Activated naive CD4-positive, alpha-beta T cell treated with anti-CD3 and anti-CD28 coated beads, Interleukin-2, amount 50 U/mL, for 72 hours (primary cell): ENCODE measurements at regions not wholly inside any gene's neighbourhood (a gene's known extent, or its start where the extent isn't known, plus 50 kb on each side); places are given as distances from the start of the nearest gene placed in this dataset.

ENCODE experiments used
- ATAC-seq, 2 donors: fragments of 150-1000 bp; cut with Tn5 transposase; 2 replicates each; pipeline ENCODE4 v1.10.0; 2021; ENCODE audit warnings: mild to moderate bottlenecking in 2 of 2, moderate library complexity in 2 of 2
- DNase-seq, 2 donors: peaks; one replicate each; pipeline ENCODE4 v3.0.0; 2021 to 2022; ENCODE audit warnings: low spot score in 2 of 2
- H3K27ac Mint-ChIP-seq, 2 donors: one replicate each; pipeline ENCODE4 v1.8.0; 2022; ENCODE audit warnings: mild to moderate bottlenecking in 2 of 2, mixed read lengths in 2 of 2
- H3K36me3 Mint-ChIP-seq, 2 donors: one replicate each; pipeline ENCODE4 v1.8.0; 2022; ENCODE audit warnings: mixed read lengths in 2 of 2
- H3K9me3 Mint-ChIP-seq, 2 donors: one replicate each; pipeline ENCODE4 v1.8.0; 2022; ENCODE audit warnings: mixed read lengths in 2 of 2

DNA sequence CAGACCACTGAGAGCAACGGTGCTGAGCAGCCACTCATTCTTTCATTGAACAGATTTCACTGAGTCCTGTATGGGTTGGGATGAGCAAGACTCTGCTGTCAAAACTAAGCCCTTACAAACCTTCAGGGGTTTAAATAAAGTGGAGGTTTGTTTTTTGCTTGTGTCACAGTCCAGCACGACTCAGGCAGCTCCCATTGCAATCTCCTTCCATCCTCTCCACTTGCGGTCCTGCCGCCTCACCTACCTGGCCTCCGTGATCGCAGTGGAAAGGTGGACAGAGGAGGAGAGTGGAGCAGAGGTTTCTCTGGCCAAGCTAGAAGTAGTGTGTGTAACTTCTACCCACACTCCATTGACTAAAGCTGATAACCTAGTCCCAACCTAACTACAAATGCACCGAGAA, 332.2 kb downstream of the ZNF516 start:
- no peak for DNase-seq
- H3K27ac Mint-ChIP-seq = no peak overlapping the region
- no peak for ATAC-seq
- no peaks in the 10 kb centered on the region for H3K36me3 Mint-ChIP-seq
- H3K9me3 Mint-ChIP-seq = no peaks in the 10 kb centered on the region

DNA sequence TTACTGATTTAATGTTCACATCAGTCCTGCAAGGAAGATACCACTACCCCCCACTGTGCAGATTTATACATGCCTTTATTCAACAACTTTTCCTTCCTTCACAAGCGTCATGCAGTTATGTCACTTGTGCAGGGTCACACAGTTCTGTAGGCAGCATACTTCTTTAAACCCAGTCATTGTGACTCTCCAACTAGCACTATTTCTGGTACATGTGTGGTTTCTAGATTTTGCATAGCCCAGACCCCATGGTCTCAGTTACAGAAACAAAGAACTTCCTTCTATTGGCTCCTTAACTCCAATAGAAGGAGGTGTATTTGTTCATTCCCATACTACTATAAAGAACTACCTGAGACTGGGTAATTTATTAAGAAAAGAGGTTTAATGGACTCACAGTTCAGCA, 333.1 kb downstream of the ZNF516 start:
- H3K27ac Mint-ChIP-seq = peak overlapping the region in 1 of 2 donors; percentile 74
- no peak for DNase-seq
- no peaks in the 10 kb centered on the region for H3K36me3 Mint-ChIP-seq
- H3K9me3 Mint-ChIP-seq = no peaks in the 10 kb centered on the region
- ATAC-seq = no peak

DNA sequence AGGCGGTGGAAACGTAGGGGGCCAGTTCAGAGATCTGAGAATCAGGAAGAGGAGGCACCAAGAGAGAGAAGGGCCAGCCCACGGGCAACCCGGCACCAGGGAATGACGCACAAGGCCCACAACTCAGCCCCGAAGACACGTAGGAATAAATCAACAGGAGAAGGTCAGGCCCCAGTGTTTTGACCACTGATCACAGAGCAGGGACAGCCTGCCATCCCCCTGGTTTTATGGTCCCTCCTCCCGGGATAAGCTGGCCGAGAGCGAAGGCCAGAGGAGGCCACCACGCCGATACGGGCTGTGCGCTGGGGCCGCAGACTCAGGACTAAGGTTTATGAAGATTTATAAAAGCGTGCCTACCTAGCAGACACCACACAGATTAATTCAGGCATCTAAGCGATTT, 341.4 kb downstream of the ZNF516 start:
- H3K27ac Mint-ChIP-seq = peak overlapping the region in 1 of 2 donors; percentile 63
- ATAC-seq = no peak
- H3K9me3 Mint-ChIP-seq = no peaks in the 10 kb centered on the region
- H3K36me3 Mint-ChIP-seq = no peaks in the 10 kb centered on the region
- DNase-seq = no peak

DNA sequence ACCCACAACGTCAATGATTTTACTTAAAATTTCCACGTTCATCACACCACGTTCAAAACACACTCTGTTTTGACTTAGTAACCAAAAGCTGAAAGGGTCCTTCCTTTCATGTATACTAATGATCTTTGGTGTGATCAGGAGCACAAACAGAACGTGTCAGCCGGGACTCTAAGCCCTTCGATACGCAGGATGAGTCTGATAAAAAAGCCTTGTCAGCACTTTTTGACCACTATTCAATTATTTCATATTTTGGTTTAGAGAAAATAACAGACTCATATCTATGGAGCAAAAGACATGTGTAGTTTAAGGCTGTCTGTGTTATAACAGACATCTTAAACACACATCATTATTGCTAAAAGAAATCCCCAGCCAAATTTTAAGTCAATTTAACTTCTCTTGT, 345.3 kb downstream of the ZNF516 start:
- no peak for DNase-seq
- Mint-ChIP-seq H3K27ac (no peak overlapping the region), H3K9me3 (no peaks in the 10 kb centered on the region), H3K36me3 (no peaks in the 10 kb centered on the region)
- no peak for ATAC-seq

DNA sequence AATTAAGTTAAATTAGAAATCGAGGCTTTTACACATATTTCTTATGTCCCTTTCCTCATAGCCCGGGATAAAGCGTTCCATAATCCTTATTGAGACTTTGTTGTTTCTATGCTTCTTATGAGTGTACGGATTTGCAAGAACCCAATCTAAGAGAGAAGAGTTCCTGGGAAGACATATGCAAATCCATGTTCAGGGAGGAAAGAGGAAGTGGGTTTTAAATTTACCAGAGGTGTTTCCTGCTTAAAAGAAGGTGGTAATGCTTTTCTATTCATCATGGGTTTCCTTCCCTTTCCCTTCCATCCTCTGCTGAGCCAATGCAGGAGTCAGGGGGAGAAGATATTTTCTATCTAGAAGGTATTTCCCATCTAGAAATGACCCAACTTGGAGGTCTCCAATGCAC, 345.8 kb downstream of the ZNF516 start:
- H3K36me3 Mint-ChIP-seq = no peaks in the 10 kb centered on the region
- H3K9me3 Mint-ChIP-seq = no peaks in the 10 kb centered on the region
- H3K27ac Mint-ChIP-seq = no peak overlapping the region
- ATAC-seq (no peak), DNase-seq (no peak)

DNA sequence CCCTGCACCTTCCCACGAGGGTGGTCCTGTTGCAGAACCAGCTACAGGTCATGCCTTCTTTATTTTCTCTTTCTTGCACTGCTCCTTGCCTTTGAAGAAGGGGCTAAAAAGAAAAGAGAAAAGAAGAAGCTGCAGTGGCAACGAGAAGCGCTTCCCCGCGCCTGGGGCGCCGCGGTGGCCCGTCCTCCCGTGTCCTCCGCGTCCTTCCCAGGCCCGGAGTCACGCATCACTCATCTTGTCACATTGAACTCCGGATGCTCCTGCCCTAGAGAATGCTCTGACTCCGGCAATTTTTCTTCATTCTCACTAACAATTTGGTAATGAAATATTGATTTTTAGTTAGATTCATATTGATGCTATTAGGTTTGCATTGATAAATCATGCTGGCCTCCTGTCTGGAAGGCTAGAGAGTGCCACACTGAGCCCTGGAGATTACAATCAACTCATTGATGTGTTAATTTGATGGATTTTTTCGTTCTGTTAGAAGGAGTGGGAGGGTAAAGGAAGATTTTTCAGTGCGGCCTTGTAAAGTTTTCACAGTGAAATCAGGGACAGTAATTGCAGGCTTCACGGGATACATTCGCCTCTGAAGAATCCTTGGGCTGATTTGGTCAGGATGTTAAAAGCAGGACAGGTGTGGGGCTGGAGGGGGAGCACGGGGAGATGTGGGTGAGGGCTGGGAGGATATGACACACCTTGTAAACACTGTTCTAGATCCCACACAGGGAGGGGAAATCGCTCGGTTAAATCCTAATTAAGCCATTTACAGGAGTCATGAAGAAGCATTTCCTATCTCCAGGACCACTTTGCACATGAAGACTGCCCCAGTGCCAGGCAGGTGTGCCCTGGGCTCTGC, 349.3 kb downstream of the ZNF516 start:
- Mint-ChIP-seq H3K27ac (no peak overlapping the region), H3K36me3 (no peaks in the 10 kb centered on the region), H3K9me3 (no peaks in the 10 kb centered on the region)
- no peak for DNase-seq
- ATAC-seq = no peak

DNA sequence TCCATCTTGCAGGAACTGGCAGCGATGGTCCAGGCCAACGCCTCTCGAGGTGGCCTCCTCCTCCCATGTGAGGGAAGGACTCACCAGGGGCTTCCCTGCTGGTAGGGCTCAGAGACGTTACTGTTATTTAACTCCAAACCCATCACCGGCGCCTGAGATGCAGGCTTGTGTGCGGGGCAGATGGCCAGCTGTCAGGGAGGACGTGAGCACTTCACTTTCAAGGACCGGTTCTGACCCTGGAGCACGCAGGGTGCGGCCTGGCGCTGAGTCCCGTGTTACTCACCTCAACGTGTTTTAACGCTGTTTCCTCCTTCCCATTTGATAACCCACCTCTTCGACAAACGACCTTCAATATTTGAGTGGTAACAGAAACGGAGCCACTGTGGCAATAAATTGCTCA, 350.2 kb downstream of the ZNF516 start:
- H3K27ac Mint-ChIP-seq = no peak overlapping the region
- H3K9me3 Mint-ChIP-seq = no peaks in the 10 kb centered on the region
- DNase-seq (no peak), ATAC-seq (no peak)
- no peaks in the 10 kb centered on the region for H3K36me3 Mint-ChIP-seq

DNA sequence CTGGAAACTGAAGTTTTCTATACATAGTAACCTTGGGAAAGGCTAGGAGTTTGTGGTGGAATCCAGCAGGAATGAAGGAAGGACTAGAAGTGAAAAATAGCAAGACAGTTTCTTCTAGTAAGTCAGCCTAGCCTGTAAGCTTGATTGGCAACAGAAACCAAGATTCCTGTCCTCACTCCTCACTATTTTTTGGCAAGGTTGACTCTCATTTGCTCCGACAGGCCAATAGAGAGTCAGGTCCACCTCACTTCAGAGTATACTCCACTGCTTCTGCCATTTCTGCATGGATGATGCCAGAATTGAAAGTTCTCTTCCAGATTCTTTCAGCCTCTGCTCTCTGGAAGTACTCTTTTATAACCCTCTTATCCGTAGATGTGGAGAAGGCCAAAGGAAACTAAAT, 352.4 kb downstream of the ZNF516 start:
- ATAC-seq (no peak), DNase-seq (no peak)
- Mint-ChIP-seq H3K27ac (no peak overlapping the region), H3K9me3 (no peaks in the 10 kb centered on the region), H3K36me3 (no peaks in the 10 kb centered on the region)

DNA sequence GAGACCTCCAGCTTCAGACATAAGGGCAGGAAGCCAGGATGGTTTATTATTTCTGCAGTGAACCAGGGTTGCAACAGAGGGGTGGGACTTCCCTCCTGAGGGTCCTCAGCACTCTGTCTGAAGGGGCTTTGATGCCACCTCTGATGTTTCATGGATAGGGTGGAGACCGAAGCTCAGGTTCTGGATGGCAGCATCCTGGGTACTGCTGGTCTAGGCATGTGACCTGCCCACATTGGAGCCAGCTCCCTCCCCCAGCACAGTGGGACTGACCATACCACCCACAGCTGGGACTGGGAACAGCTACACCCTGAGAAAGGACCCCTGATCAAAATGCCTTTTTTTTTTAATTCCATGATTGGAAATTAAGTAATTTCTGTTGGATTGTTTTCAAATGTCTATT, 355.2 kb downstream of the ZNF516 start:
- ATAC-seq = no peak
- Mint-ChIP-seq H3K27ac (no peak overlapping the region), H3K36me3 (no peaks in the 10 kb centered on the region), H3K9me3 (peaks cover 0 to 4% of the 10 kb centered on the region in 2 donors)
- DNase-seq = no peak

DNA sequence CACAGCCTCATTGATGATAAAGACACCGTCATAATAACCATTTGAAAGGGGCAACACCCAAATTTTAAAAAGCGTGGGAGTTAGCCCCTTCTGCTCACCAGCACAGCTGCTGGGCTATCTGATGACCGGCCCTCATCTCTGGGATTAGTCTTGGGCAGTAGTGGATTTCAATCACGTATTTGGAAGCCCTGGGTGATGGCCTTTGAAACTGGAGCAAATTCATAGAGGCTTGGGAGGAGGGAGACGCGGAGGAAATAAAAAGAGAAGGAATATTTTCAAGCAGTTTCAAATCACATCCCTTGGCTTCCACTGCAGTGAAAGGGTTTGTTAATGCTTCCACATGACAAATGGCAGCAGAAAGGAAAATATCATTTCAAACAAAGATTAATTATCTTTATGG, 357.8 kb downstream of the ZNF516 start:
- no peak for ATAC-seq
- Mint-ChIP-seq H3K27ac (no peak overlapping the region), H3K9me3 (peaks cover 5 to 9% of the 10 kb centered on the region in 2 donors), H3K36me3 (no peaks in the 10 kb centered on the region)
- no peak for DNase-seq

DNA sequence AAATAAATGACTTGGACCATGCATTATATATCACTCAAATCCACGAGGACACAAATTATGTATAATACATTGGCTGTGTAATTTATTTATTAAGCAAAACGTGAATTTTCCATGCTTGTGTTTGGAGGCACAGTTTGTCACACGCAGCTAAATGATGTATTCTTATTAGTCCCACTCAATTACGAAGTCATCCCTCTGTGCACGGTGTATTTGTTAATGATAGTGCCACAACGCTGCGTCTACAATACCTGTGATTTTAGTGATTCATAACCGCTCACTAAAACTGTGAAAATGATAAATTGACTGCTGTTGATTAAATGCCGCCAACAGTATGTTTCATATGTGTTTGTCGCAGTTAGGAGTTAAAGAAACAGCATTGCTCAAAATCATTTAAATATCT, 358.3 kb downstream of the ZNF516 start:
- Mint-ChIP-seq H3K36me3 (no peaks in the 10 kb centered on the region), H3K9me3 (peaks cover 5 to 9% of the 10 kb centered on the region in 2 donors), H3K27ac (no peak overlapping the region)
- DNase-seq = no peak
- ATAC-seq = no peak

DNA sequence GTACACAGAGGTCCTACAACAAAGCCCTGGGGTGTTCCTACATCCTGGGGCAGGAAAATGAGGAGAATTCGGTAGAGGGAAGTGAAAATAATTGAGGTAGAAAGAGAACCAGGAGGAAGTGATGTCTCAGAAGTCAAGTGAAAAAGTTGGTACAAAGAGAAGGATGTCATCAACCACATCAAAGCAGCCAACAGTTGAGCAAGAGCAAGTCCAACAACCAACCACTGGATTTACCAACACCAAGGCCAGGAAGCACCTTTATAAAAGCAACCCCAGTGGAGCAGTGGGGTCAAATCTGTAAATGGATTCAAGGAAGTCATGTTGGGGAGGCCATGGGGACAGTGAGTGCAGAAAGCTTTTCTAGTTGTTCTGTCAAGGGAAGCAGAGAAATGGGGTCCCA, 360.4 kb downstream of the ZNF516 start:
- Mint-ChIP-seq H3K27ac (no peak overlapping the region), H3K9me3 (peaks cover 5 to 9% of the 10 kb centered on the region in 2 donors), H3K36me3 (no peaks in the 10 kb centered on the region)
- peak in 1 of 2 donors; percentile 5 for DNase-seq
- ATAC-seq = peak; percentile 53 to 72

DNA sequence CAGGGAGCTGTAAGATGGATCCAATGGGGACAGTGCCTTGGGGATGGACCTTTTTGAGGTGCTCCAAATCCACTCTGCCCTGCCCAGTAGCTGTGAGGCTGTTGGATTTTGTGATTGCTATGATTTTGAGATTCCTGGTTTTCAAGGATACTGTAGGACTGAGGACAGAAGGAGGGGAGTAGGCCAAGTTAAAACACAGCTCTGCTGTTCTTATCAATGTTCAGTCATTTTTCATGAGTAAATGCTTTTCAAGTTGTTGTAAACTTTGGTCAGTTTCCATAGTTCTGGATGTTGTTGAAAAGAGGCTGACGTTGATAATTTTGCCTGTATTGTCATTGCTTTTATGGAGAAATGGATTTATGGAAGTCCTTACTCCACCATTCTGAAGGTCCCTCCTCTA, 361.2 kb downstream of the ZNF516 start:
- no peaks in the 10 kb centered on the region for H3K36me3 Mint-ChIP-seq
- H3K27ac Mint-ChIP-seq = no peak overlapping the region
- ATAC-seq = no peak
- H3K9me3 Mint-ChIP-seq = peaks cover 5 to 9% of the 10 kb centered on the region in 2 donors
- DNase-seq = no peak

DNA sequence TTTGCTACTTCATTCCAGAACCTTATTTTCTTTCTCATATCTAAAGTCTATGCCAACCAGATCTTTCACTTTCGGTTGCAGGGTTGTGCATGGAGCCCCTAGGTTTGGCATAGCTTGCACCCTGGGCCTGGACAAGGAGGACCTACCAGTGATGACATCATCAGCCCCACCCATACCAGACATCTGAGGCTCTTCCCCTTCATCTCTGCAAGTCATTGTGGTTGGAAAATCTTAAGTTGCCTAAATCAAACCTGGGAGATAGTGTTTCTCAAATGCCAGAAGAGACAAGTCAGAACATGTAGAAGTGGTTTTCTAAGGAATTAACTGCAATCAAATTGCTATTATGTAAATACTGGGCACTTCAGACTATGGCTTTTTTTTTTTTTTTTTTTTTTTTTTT, 363.3 kb downstream of the ZNF516 start:
- DNase-seq (peak in 1 of 2 donors; percentile 10), ATAC-seq (peak; percentile 87 to 89)
- Mint-ChIP-seq H3K9me3 (peaks cover 5 to 9% of the 10 kb centered on the region in 2 donors), H3K36me3 (no peaks in the 10 kb centered on the region), H3K27ac (peak overlapping the region in 1 of 2 donors; percentile 29)

DNA sequence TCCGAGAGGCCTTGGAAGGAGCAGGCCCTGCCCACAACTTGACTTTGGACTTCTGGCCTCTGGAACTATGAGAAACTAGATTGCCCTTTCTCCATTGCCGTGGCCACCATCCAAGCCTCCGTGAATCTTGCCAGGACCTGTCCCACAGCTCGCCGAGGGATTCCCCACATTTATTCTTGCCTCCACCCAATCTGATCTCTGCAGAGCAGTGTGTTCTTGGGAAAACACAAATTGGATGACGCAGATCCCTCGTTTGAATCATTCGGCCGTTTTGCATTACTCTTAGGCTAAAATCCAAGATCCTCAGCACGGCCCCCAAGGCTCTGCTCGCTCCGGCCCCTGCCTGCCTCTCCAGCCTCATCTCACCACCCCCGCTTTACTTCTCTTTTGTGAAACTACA, 364.2 kb downstream of the ZNF516 start:
- DNase-seq (no peak), ATAC-seq (no peak)
- H3K9me3 Mint-ChIP-seq = peaks cover 5 to 9% of the 10 kb centered on the region in 2 donors
- H3K27ac Mint-ChIP-seq = peak overlapping the region in 1 of 2 donors; percentile 29
- no peaks in the 10 kb centered on the region for H3K36me3 Mint-ChIP-seq

DNA sequence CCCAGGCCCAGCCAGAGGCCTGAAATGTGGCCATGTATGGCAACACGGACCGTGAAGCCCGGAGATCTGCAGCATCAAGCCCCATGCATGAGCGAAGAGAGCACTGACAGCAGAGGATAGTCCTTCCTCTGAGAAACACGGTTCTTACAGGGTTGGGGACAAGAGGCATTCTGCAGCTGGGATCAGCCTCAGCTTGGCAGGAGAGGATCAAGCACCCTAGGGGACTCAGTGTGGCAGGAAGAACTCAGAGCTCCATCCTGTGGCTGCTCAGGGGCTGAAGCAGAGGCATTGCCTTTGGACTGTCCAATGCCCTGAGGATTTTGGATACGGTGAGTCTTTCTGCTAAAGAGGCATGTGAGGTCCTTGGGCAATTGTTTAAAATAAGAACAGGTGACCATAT, 368.7 kb downstream of the ZNF516 start:
- ATAC-seq (no peak), DNase-seq (no peak)
- Mint-ChIP-seq H3K36me3 (no peaks in the 10 kb centered on the region), H3K27ac (no peak overlapping the region), H3K9me3 (no peaks in the 10 kb centered on the region)

DNA sequence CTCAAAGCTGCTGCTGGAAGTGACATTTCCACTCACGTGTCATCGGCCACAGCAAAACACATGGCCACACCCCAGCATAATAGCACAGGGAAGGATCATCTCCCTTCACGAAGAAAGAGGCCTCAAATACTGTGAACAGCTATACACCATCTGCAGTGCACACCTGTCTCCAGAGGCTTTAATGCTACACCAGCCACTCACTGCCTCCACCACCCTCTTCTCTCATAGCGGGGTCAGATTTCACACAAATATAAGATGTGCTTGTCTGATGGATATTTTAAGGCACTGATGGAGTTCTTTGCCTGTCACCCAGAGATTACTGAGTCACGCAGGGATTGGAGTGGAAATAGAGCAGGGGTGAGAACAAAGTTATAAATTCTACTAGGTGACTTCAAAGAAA, 374.0 kb downstream of the ZNF516 start:
- Mint-ChIP-seq H3K9me3 (no peaks in the 10 kb centered on the region), H3K27ac (no peak overlapping the region), H3K36me3 (no peaks in the 10 kb centered on the region)
- DNase-seq = no peak
- ATAC-seq = no peak

DNA sequence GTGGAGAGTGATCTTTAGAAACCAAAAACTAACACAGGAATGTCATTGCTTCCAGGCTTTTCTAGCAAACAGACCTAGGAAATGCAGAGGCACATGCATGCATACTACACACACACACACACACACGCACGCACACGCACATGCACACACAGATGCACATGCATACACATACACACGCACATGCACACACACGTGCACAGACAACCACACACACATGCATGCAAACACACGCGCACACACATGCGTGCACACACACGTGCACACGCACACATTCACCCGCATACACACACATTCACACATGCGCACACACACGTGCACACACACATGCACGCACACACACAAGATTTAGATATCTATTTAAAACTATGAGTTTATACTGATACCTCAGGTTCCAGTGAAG, 379.5 kb downstream of the ZNF516 start:
- ATAC-seq = no peak
- H3K27ac Mint-ChIP-seq = no peak overlapping the region
- H3K9me3 Mint-ChIP-seq = no peaks in the 10 kb centered on the region
- no peaks in the 10 kb centered on the region for H3K36me3 Mint-ChIP-seq
- no peak for DNase-seq
